Vagina (tissue), 2 donors: ENCODE measurements at regions not wholly inside any gene's neighbourhood (a gene's known extent, or its start where the extent isn't known, plus 50 kb on each side); places are given as distances from the start of the nearest gene placed in this dataset.
"Not testable (repeated sequence)": the region's sequence is repeated elsewhere in the genome, so short reads cannot be mapped to it uniquely, and the experiment has no call there.

Experiments
- DNase-seq, 2 donors: peaks; one replicate each; pipeline ENCODE4 v3.0.0-alpha.2; 2017; ENCODE audit errors: extremely low spot score in 2 of 2
- H3K27ac ChIP-seq: fragments of 200-600 bp; sonication (generic); one replicate; pipeline ENCODE4 v1.5.1; 2019
- H3K27me3 ChIP-seq: fragments of 200-600 bp; sonication (generic); one replicate; pipeline ENCODE4 v1.5.1; 2019
- H3K36me3 ChIP-seq, 2 donors: fragments of 200-600 bp; sonication (generic); one replicate each; pipeline ENCODE4 v1.5.1; 2017 to 2019
- H3K4me1 ChIP-seq: fragments of 200-600 bp; sonication (generic); one replicate; pipeline ENCODE4 v1.5.1; 2019
- H3K4me3 ChIP-seq, 2 donors: fragments of 200-600 bp; sonication (generic); 1 replicate in 1 of 2; 2 replicates in 1 of 2; pipeline ENCODE4 v1.5.1; 2016 to 2019
- H3K9me3 ChIP-seq: fragments of 200-600 bp; sonication (generic); one replicate; pipeline ENCODE4 v1.5.1; 2019
- POLR2A ChIP-seq, 2 donors: fragments of 450-650 bp; IDR thresholded peaks; one replicate each; pipeline ENCODE4 v1.6.1; 2017; ENCODE audit warnings: antibody characterized with exemption in 2 of 2, mild to moderate bottlenecking in 2 of 2, moderate library complexity in 2 of 2
- POLR2AphosphoS5 ChIP-seq, 2 donors: sonication (generic); formaldehyde crosslinking; IDR thresholded peaks; one replicate each; pipeline ENCODE4 v1.9.0; 2017; ENCODE audit warnings: antibody characterized with exemption in 2 of 2, mild to moderate bottlenecking in 2 of 2, low read depth in 1 of 2; ENCODE audit not compliant: insufficient read depth in 1 of 2
- intact Hi-C: fragments of 100-400 bp; cut with DNase I; formaldehyde crosslinking; loops from one replicate; pipeline ENCODE4 v1.15.1; 2023
- TF ChIP-seq, protein P1 (sequence below), 3 experiments: fragments of 450-650 bp in 2 of 3; fragments of 200-600 bp in 1 of 3; sonication (generic) in 1 of 3; IDR thresholded peaks; one replicate each; pipeline ENCODE4 v1.5.1; 2017 to 2019; ENCODE audit warnings: antibody characterized with exemption in 3 of 3, mild to moderate bottlenecking in 2 of 3, moderate library complexity in 2 of 3

DNA sequence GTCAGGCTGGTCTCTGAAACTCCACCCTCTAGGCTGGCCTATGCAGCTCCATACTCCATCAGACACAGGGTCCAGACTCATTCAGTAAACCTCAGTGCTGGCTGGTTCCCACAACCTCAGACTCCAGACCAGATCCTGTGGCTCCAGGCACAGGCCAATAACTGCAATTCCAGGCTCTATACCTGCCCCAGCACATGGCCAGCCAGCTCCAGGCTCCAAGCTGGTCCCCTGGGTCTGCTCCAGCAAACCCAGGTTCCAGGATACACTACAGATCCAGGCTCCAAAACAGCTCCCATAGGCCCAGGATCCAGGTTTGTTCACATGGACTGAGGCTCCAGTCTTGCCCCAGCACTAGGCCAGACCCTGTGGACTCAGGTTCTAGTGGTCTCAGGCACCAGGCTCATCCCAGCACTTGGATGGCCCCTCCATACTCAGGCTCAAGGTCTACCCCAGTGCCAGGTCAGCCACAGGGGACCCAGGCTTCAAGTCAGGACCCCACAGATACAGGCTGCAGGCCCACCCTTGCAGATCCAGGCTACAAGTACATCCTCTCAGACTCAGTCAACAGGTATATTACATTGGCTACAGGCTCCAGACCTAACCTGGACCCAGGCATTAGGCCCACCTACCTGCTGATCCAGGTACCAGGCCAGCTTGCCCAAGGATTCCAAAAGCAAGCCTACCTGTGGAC lies 117.6 kb upstream of the TMEM170B start:
- intact Hi-C loops, result no loop called here
- H3K4me3 ChIP-seq, result no peak overlapping the region
- H3K27ac ChIP-seq, result no peak overlapping the region
- no peaks in the 10 kb centered on the region for H3K36me3 ChIP-seq
- no peak for TF ChIP-seq POLR2AphosphoS5 (IDR thresholded peaks at IDR 0.05; ENCODE audit: insufficient read depth in 1 of 2, low read depth in 1 of 2)
- TF ChIP-seq, protein P1, sequence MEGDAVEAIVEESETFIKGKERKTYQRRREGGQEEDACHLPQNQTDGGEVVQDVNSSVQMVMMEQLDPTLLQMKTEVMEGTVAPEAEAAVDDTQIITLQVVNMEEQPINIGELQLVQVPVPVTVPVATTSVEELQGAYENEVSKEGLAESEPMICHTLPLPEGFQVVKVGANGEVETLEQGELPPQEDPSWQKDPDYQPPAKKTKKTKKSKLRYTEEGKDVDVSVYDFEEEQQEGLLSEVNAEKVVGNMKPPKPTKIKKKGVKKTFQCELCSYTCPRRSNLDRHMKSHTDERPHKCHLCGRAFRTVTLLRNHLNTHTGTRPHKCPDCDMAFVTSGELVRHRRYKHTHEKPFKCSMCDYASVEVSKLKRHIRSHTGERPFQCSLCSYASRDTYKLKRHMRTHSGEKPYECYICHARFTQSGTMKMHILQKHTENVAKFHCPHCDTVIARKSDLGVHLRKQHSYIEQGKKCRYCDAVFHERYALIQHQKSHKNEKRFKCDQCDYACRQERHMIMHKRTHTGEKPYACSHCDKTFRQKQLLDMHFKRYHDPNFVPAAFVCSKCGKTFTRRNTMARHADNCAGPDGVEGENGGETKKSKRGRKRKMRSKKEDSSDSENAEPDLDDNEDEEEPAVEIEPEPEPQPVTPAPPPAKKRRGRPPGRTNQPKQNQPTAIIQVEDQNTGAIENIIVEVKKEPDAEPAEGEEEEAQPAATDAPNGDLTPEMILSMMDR (IDR thresholded peaks at IDR 0.05), result no peak
- TF ChIP-seq POLR2A (IDR thresholded peaks at IDR 0.05), result no peak
- H3K27me3 ChIP-seq, result no peaks in the 10 kb centered on the region
- no peak for DNase-seq
- H3K9me3 ChIP-seq, result no peaks in the 10 kb centered on the region
- H3K4me1 ChIP-seq, result no peaks in the 10 kb centered on the region

GRCh38 chr6:11418290-11418905 lies 119.2 kb upstream of the TMEM170B start:
- H3K27ac ChIP-seq, result no peak overlapping the region
- no peak for DNase-seq
- H3K4me3 ChIP-seq, result no peak overlapping the region
- intact Hi-C loops, result no loop called here
- no peaks in the 10 kb centered on the region for H3K27me3 ChIP-seq
- no peaks in the 10 kb centered on the region for H3K9me3 ChIP-seq
- H3K4me1 ChIP-seq, result no peaks in the 10 kb centered on the region
- no peaks in the 10 kb centered on the region for H3K36me3 ChIP-seq
- TF ChIP-seq, protein P1 (IDR thresholded peaks at IDR 0.05), result no peak
- TF ChIP-seq POLR2A (IDR thresholded peaks at IDR 0.05) (no peak), POLR2AphosphoS5 (IDR thresholded peaks at IDR 0.05; ENCODE audit: insufficient read depth in 1 of 2, low read depth in 1 of 2) (no peak)

- Histone ChIP-seq H3K9me3 (no peaks in the 10 kb centered on the region), H3K4me3 (no peak overlapping the region), H3K27ac (no peak overlapping the region), H3K27me3 (no peaks in the 10 kb centered on the region), H3K4me1 (peaks cover 2% of the 10 kb centered on the region), H3K36me3 (no peaks in the 10 kb centered on the region)
- intact Hi-C loops, result no loop called here
- no peak for DNase-seq
- TF ChIP-seq POLR2A (IDR thresholded peaks at IDR 0.05) (no peak), POLR2AphosphoS5 (IDR thresholded peaks at IDR 0.05; ENCODE audit: insufficient read depth in 1 of 2, low read depth in 1 of 2) (no peak)
- TF ChIP-seq, protein P1 (IDR thresholded peaks at IDR 0.05), result no peak
Observed at GRCh38 chr6:11416936-11417576, 120.5 kb upstream of the TMEM170B start.

- intact Hi-C loops, H3K27ac ChIP-seq, DNase-seq: not testable (repeated sequence)
Observed at GRCh38 chr6:11416099-11416935, 121.2 kb upstream of the TMEM170B start.

GRCh38 chr6:11415557-11415956 lies 122.0 kb upstream of the TMEM170B start:
- DNase-seq, result no peak
- no peak for TF ChIP-seq POLR2A (IDR thresholded peaks at IDR 0.05)
- TF ChIP-seq, protein P1 (IDR thresholded peaks at IDR 0.05), result no peak
- Histone ChIP-seq H3K36me3 (no peaks in the 10 kb centered on the region), H3K4me1 (peaks cover 15% of the 10 kb centered on the region), H3K27me3 (no peaks in the 10 kb centered on the region), H3K4me3 (no peak overlapping the region), H3K27ac (no peak overlapping the region), H3K9me3 (no peaks in the 10 kb centered on the region)
- intact Hi-C loops, result no loop called here

More at GRCh38 chr6:11416099-11416935, 121.2 kb upstream of the TMEM170B start:
- not testable (repeated sequence) for H3K4me1 ChIP-seq, H3K9me3 ChIP-seq, H3K4me3 ChIP-seq, H3K27me3 ChIP-seq, H3K36me3 ChIP-seq
